ENCODE measurements at regions not wholly inside any gene's neighbourhood (a gene's known extent, or its start where the extent isn't known, plus 50 kb on each side); places are given as distances from the start of the nearest gene placed in this dataset.

- H4K20me1 ChIP-seq (ENCODE audit: control insufficient read depth, insufficient read depth, low read length, poor library complexity, severe bottlenecking), result no peaks in the 10 kb centered on the region
- no peak for DNase-seq
- H3K9me3 Mint-ChIP-seq (ENCODE audit: insufficient read depth), result no peaks in the 10 kb centered on the region
- H3K4me3 ChIP-seq (ENCODE audit: control extremely low read depth in 1 of 5, extremely low read depth in 1 of 5, insufficient read depth in 1 of 5, low read depth in 2 of 5, low read length in 4 of 5), result no peak overlapping the region
- H3K4me2 ChIP-seq (replicated peaks; ENCODE audit: low read depth, low read length, poor library complexity, severe bottlenecking), result no peak overlapping the region
- POLR2A ChIA-PET, result no interaction called here
- H3K27me3 Mint-ChIP-seq, result peaks cover 23% of the 10 kb centered on the region
- no peaks in the 10 kb centered on the region for H3K79me2 ChIP-seq (ENCODE audit: control insufficient read depth, insufficient read depth, low read length)
- CTCF ChIA-PET, result no interaction called here
- no peaks in the 10 kb centered on the region for H3K36me3 ChIP-seq (replicated peaks in 1 of 2; ENCODE audit: control extremely low read depth in 1 of 2, control insufficient read depth in 1 of 2, extremely low read depth in 1 of 2, insufficient read depth in 2 of 2, low read length in 1 of 2)
- intact Hi-C loops (cut with micrococcal nuclease), result no loop called here
- H3K27me3 ChIP-seq (replicated peaks in 1 of 4; ENCODE audit: control extremely low read depth in 1 of 4, control insufficient read depth in 3 of 4, insufficient read depth in 4 of 4, low read length in 3 of 4), result peaks cover 0 to 3% (median 0%) of the 10 kb centered on the region in 4 experiments
- H3K27ac Mint-ChIP-seq, result no peak overlapping the region
- no peak for ATAC-seq (ENCODE audit: low read depth)
- no peaks in the 10 kb centered on the region for H3K4me1 ChIP-seq (ENCODE audit: control insufficient read depth in 2 of 2, insufficient read depth in 2 of 2, low read length in 2 of 2)
- no peak overlapping the region for H3K4me3 Mint-ChIP-seq
- TF ChIP-seq CTCF (IDR thresholded peaks at IDR 0.05) (no peak), EZH2 (IDR thresholded peaks at IDR 0.05; ENCODE audit: borderline replicate concordance, insufficient read depth, low read depth, low read length, poor library complexity, severe bottlenecking) (no peak)
- H3K27ac ChIP-seq (ENCODE audit: low read length in 2 of 2), result no peak overlapping the region
- WGBS (ENCODE audit: insufficient coverage), result no CpG with 5 or more reads among the region's 2 CpGs
- H3K4me1 Mint-ChIP-seq, result no peaks in the 10 kb centered on the region
- peaks cover 0 to 8% (median 0%) of the 10 kb centered on the region in 3 donors for H3K9me3 ChIP-seq (ENCODE audit: control extremely low read depth in 1 of 3, control insufficient read depth in 2 of 3, insufficient read depth in 1 of 3, low read length in 2 of 3)
- H2AFZ ChIP-seq (ENCODE audit: insufficient read depth, low read depth, low read length, poor library complexity, severe bottlenecking), result no peak overlapping the region
- no peak overlapping the region for H3K9ac ChIP-seq (ENCODE audit: low read length)
Observed at GRCh38 chr15:85977586-85977985, 102.1 kb upstream of the AGBL1 start.

- Histone ChIP-seq H2AFZ (ENCODE audit: insufficient read depth, low read depth, low read length, poor library complexity, severe bottlenecking) (no peak overlapping the region), H3K79me2 (ENCODE audit: control insufficient read depth, insufficient read depth, low read length) (no peaks in the 10 kb centered on the region), H4K20me1 (ENCODE audit: control insufficient read depth, insufficient read depth, low read length, poor library complexity, severe bottlenecking) (no peaks in the 10 kb centered on the region), H3K27me3 (replicated peaks in 1 of 4; ENCODE audit: control extremely low read depth in 1 of 4, control insufficient read depth in 3 of 4, insufficient read depth in 4 of 4, low read length in 3 of 4) (peaks cover 0 to 3% (median 0%) of the 10 kb centered on the region in 4 experiments), H3K9me3 (ENCODE audit: control extremely low read depth in 1 of 3, control insufficient read depth in 2 of 3, insufficient read depth in 1 of 3, low read length in 2 of 3) (peaks cover 0 to 8% (median 0%) of the 10 kb centered on the region in 3 donors), H3K36me3 (replicated peaks in 1 of 2; ENCODE audit: control extremely low read depth in 1 of 2, control insufficient read depth in 1 of 2, extremely low read depth in 1 of 2, insufficient read depth in 2 of 2, low read length in 1 of 2) (no peaks in the 10 kb centered on the region), H3K4me1 (ENCODE audit: control insufficient read depth in 2 of 2, insufficient read depth in 2 of 2, low read length in 2 of 2) (no peaks in the 10 kb centered on the region), H3K9ac (ENCODE audit: low read length) (no peak overlapping the region), H3K27ac (ENCODE audit: low read length in 2 of 2) (no peak overlapping the region), H3K4me3 (ENCODE audit: control extremely low read depth in 1 of 5, extremely low read depth in 1 of 5, insufficient read depth in 1 of 5, low read depth in 2 of 5, low read length in 4 of 5) (no peak overlapping the region), H3K4me2 (replicated peaks; ENCODE audit: low read depth, low read length, poor library complexity, severe bottlenecking) (no peak overlapping the region)
- Mint-ChIP-seq H3K4me1 (no peaks in the 10 kb centered on the region), H3K9me3 (ENCODE audit: insufficient read depth) (no peaks in the 10 kb centered on the region), H3K27ac (no peak overlapping the region), H3K27me3 (peaks cover 20% of the 10 kb centered on the region), H3K4me3 (no peak overlapping the region)
- ChIA-PET CTCF (no interaction called here), POLR2A (no interaction called here)
- intact Hi-C loops (cut with micrococcal nuclease), result no loop called here
- TF ChIP-seq CTCF (IDR thresholded peaks at IDR 0.05), result no peak
- TF ChIP-seq EZH2 (IDR thresholded peaks at IDR 0.05; ENCODE audit: borderline replicate concordance, insufficient read depth, low read depth, low read length, poor library complexity, severe bottlenecking), result no peak
- DNase-seq (no peak), ATAC-seq (ENCODE audit: low read depth) (no peak)
- 96% methylated on average over 3 of the region's 5 CpGs for WGBS (ENCODE audit: insufficient coverage)
Observed at GRCh38 chr15:85979929-85980328, 99.7 kb upstream of the AGBL1 start.

All from B cell (primary cell).